NCI-H2029 (cell line): ENCODE measurements at regions not wholly inside any gene's neighbourhood (a gene's known extent, or its start where the extent isn't known, plus 50 kb on each side); places are given as distances from the start of the nearest gene placed in this dataset.
"Not testable (repeated sequence)": the region's sequence is repeated elsewhere in the genome, so short reads cannot be mapped to it uniquely, and the experiment has no call there.

ENCODE experiments used
- DNase-seq: peaks from one replicate; lab custom pipeline; 2025; lab: John Stamatoyannopoulos, UW

DNA sequence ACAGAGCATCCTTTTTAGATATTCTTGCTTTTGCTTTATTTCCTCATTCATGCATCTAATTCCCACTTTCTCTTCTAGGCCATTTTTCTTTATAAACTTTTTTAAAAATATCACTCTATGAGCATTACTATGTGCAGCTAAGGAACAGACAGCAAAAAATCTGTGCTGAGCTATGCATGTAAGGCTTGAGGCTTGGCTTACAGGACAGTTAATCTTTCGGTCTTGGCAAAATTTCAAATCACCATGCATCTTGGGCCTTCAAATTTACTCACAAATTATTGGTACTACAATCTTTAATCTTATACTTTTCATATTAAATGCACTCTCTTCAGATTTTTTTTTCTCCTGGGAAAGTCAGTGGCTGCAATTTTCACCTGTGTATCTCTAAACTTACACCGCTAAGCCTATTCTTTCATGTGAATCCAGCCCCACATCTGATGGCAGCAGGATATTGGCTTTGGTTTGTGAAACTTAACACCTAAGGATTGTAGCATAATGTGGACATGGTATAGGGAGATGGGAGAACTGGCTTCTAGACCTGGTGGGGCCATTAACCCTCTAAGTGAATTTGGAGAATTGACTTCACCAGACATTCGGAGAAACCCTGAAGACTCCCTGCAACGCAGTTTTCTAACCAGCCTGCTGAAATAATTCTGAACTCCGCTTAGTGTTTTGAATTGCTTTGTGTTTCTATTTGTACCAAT, 278.3 kb downstream of the SPRY1 start:
- DNase-seq: no peak

DNA sequence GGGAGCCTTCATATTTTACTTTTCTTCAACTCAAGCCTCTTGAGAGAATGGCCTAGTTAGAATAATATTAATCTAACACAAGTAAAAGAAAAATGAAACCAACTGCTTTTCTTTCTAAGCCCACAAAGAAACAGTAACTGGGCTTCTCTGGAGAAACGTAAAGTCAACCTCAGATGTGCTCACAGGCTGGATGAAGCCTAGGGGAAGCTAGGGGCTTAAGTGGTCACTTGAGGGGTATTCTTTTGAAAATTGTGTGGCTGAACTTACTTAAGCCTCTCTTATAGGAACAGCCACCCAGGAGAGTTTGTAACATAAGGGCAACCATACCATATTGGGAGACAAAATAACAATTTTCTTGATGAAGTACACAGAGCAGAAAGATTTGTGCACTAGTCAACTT, 279.0 kb downstream of the SPRY1 start:
- no peak for DNase-seq

DNA sequence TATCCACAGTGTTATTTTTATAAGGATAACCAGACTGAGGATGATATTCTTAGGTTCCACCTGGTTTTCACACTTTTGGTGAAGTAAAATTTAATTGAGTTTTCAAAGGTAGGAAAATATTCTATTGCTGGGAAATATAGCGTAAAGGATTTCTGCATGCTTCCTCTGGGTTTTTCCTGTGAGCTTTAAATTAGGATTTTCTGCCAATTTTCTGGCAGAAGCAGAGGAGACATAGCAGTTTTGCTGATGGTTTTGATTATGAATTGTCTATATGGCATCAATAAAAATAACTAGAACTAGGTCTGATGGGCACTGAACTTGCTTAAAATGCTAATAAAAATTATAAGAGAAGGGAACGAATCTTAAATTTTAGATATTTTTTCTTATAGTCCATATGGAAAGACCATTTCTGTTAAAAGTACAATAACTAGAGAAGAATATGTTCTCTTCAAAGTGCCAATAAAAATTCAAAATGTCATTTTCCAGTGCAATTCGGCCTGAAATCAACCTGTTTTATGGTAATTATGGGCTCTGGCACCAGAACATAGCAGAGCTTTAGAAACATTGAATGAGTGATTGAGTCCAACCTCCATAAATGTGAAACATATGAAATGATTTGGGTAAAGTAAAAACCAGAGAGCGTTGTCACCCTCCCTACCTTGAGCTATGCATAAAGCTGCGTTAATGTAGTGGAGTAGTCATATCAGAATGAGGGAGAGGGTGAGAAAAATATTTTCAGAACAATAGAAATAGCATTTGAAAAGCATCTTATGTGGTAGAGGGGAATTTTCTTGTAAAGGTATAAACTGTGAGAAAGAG, 279.7 kb downstream of the SPRY1 start:
- no peak for DNase-seq

DNA sequence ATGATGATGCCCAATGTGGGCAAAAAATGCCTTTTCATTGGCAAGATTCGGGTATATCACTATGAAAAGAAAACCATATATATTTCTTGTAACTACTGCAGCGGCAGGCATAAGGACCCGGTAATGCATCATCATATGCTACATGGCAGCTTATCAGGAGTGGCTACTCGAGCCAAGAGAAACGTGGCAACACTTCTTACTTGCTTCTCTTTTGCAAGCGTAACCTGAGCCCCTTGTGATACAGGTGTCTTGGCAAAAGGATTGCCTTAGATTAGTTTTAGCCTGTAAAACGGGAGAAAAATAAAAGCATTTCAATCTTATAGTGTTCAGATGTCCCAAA, 280.3 kb downstream of the SPRY1 start:
- DNase-seq: peak; percentile 65

DNA sequence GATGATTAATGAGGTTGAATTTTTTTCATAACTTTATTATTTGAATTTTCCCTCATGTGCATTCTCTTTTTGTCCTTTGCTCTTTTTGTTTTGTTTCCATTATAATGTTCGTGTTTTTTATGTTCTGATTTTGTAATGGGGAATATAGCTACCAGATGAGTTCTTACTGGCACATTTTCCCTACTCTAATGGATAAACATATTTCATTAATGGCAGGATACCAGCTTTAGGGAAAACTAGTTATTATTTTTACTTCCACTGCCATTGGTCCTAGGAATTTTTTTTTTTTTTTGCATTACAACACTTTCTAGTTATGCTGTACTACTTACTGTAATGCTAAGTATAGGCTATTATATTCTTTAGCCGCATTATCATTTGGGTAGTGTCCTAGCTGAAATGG, 286.3 kb downstream of the SPRY1 start:
- DNase-seq: no peak

DNA sequence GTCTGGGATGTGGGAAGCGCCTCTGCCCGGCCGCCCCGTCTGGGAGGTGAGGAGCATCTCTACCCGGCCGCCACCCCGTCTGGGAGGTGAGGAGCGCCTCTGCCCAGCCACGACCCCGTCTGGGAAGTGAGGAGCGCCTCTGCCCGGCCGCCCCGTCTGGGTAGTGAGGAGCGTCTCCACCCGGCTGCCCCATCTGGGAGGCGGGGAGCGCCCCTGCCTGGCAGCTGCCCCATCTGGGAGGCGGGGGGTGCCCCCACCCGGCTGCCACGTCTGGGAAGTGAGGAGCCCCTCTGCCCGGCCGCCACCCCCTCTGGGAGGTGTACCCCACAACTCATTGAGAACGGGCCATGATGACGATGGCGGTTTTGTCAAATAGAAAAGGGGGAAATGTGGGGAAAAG, 288.3 kb downstream of the SPRY1 start:
- DNase-seq: not testable (repeated sequence)

DNA sequence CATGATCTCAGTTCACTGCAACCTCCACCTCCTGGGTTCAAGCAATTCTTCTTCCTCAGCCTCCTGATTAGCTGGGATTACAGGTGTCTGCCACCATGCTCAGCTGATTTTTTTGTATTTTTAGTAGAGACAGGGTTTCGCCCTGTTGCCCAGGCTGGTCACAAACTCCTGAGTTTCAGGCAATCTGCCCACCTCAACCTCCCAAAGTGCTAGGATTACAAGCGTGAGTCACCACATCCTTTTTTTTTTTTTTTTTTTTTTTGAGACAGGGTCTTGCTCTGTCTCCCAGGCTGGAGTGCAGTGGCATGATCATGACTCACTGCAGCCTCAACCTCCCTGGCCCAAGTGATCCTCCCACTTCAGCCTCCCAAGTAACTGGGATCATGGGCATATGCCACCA, 298.9 kb downstream of the SPRY1 start:
- not testable (repeated sequence) for DNase-seq

DNA sequence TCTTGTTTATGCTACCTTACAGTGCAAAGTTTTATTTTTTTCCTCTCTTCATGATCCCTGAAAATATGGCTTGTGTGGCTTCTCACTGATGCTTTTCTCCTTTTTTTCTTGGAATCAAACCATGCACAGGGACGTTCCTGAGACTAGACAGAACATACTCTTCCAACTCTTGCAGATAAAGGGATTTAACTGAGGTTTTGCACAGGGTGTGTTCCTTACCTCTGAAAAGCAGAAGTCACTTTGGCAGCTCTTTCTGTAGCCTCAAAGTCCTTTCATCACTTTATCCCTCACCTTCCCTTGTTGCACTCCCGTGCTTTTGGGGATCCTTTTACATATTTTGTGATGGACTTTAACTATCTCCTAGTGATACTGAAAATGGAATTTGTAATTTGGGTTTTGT, 300.1 kb downstream of the SPRY1 start:
- no peak for DNase-seq

DNA sequence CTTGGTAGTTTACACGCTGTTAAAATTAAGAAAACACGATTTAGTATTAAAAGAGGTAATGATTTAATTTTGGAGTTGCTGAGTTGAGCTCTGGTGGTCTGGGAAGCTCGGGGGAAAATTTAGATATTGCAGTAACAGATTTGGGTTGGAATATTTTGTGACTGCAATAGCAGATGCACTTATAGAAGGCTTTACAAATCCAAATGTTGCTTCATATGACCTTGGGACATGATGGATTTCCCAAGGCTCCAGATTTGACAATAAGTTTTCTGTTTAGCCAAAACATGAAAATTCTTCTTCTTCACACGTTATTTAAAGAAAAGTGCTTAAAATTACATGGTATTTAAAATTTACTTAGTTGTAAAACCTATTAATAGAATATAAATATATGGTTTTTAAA, 302.0 kb downstream of the SPRY1 start:
- DNase-seq: no peak

DNA sequence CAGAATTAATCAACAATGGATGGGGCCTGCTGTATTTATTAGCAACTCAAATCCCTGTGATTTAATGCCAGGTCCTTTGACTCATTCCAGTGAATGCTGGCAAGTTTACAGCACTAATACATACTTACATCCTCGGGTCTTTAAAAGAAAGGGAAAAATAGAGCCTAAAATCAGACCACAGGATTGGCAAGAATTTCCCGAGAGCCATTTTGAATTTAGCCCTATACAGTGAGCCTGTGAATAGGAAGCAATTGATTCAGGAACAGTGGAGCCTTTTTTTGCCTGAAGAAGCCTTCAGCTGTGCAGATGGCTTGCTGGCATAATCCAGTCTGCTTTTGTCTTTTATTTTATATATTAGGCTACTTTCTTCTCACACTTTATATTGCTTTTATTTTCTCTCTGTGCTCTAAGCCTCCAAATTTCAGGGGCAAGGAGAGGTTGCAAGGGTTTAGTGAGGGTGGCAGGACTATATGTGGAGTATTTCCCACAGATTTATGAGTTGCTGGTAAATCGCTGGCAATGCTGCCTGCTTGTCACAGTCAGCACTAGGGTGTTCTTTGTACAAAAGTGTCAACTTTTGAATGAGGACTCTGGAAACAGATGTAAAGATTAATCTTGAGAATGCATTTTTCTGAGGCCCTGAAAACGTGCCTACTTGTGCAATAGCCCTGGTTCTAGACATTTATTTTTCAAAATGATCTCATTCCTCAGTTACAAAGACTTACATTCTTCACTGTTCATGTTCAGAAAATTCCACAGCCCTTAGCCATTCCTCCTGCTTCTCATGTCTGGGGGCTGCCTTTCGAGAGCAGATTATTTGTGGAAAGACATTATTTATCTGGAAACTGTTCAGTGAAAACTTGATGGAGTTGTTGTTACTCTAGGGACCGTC, 303.5 kb downstream of the SPRY1 start:
- DNase-seq: no peak

DNA sequence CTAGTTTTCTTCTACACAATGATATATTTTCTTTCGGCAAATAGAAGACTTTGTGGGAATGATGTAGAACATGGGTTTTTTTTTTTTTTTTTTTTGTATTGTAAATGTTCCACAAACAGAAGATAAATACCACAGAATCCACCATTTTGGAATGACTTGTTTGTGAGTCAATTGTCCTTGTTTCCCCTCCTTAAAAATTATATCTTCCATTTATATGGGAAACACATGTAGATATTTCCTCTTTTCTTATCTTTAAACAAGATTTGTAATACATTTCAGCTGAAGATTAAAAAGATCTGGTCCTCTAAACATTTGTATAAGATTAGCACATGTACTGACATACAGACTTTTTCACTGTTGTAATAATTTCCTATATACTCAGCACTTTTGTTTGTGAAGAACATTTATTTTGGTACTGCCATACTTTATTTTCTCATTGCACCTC, 304.6 kb downstream of the SPRY1 start:
- DNase-seq: no peak

DNA sequence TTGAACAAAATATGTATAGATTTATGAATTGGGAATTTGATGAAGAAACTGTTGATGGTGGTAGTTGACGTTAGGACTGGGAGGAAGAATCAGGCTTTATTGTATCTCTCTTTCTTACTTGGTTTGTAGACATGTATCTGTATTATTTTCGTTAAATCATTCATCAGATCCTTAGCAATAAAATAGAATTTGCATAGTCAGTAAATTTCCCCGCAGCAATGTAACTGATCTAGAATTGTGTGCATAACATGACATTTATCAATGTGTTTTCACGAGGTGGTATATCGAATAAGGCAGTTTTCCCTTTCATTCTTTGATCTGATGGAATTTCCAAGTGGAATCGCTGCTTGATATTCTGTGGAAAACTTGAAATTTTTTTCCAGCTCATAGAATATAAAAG, 308.8 kb downstream of the SPRY1 start:
- no peak for DNase-seq

DNA sequence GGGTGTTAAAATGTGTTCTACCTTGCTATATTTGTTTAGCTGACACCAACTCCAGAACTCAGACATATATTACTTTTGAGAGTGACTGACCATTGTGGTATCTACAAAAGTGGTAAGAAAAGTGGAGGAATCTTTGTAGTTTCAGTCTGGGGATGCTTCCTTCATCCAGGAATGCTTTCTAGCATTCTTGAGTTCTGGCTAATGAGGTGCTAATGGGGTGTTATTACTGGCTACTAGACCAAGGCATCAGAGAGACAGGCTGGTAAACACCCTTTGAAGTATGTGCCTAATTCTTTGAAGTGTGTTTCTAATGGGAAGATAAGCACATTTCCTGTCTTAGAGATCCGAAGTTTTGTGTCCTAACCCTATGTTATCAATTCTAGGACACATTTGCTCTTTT, 310.4 kb downstream of the SPRY1 start:
- DNase-seq: no peak

DNA sequence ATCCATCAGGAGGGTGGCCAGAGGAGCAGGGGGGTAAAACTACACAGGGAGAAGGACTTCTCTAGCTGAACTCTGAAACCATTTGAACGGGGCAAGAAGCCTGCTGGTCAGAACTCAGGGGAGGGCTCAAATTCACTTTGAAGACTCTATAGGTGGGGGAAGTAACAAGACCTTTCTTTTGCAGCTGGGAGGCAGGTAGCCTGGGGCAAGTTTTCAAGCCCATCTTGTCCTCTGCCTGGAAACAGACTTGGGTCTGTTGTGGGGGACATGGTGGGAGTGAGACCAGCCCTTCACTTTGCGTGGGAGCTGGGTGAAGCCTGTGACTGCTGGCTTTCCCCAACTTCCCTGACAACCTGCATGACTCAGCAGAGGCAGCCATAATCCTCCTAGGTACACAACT, 312.3 kb downstream of the SPRY1 start:
- DNase-seq: no peak

DNA sequence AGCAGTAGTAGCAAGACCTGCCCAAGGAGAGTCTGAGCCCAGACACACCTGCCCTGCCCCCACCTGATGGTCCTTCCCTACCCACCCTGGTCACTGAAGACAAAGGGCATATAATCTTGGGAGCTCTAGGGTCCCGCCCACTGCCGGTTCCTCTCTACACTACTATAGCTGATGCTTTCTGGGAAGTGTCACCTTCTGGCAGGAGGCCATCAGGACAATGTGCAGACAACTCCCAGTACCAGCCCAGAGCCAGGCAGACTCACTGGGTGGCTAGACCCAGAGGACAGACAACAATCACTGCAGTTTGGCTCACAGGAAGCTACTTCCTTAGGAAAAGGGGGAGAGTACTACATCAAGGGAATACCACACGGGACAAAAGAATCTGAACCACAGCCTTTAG, 312.7 kb downstream of the SPRY1 start:
- no peak for DNase-seq

DNA sequence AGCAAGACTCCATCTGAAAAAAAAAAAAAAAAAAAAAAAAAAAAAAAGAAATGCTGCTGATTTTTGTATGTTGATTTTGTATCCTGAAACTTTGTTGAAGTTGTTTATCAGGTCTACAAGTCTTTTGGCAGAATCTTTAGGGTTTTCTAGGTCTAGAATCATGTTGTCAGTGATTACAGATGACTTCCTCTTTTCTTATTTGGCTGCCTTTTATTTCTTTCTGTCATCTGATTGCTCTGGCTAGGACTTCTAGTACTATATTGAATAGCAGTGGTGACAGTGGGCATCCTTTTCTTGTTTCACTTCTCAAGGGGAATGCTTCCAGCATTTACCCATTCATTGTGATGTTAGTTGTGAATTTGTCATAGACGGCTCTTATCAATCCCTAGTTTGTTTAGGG, 334.4 kb downstream of the SPRY1 start:
- DNase-seq: no peak

DNA sequence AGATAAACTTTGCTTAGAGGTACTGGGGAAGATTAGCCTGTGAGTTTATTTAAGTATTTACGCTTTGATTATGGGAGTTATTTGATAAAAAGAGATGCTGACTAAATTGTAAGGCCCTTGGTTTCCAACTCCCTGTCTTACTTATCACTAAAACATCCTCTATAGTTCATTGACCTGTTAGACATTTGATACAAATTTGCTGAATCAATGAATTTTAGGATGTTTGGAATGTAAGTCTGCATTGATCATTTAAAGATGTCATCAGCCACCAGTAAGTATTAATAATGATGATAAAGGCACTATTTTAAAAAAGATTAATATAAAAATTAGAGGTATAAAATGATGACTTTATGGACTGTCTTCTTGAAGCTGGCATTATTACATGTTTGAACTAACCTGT, 340.6 kb downstream of the SPRY1 start:
- DNase-seq: no peak

DNA sequence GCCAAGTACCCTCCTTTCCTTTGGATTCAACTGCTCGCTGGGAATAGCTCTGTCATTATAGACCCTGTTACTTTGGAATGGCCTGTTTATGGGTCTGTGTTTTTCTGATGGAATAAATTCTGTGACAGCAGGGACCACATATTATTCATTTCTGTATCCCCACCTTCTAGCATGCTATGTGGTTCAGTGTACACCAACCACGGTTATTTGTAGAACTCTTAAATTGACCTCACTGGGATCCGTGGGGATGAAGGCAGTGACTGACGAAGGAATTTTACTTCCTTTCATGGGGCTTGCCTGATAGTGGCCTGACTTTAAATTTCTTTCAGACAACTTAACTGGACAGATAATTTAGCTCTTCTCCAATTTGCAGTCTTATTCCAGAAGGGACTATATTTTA, 343.2 kb downstream of the SPRY1 start:
- DNase-seq: no peak

DNA sequence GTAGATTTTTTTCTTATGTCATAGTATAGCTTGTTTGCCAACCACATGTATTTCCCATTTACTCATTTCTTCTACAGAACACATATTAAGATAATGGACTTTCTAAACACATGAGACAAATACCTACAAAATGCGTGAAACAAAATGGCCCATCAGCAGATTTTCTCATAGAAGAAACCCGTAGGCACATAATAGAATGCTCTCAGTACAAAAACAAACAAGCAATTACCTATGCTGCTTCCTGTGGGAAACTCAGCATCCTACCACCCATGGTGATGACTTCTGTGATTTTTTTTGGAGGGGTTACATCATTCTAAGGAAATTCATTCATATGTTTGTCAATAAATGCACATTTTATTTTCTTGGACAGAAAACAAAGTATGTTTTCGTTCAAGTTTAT, 343.6 kb downstream of the SPRY1 start:
- no peak for DNase-seq

DNA sequence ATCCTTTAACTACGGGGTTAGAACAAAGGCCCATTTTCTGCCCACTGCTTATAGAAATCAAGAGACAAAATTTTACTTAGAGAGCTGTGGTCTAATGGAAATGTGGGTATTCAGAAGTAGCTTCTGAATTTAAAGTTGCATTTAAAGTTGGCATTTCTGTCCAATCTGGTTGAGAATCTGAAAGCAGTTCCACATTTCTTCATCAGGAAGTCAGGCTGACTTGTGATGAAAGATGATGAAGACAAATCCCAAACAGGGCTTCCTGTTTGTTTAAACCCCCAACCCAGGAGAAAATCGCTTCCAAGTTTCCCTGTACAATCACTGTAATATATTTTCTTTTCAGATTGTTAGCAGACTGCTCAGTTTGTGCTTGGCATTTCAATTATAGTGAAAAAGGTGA, 345.3 kb downstream of the SPRY1 start:
- DNase-seq: no peak

DNA sequence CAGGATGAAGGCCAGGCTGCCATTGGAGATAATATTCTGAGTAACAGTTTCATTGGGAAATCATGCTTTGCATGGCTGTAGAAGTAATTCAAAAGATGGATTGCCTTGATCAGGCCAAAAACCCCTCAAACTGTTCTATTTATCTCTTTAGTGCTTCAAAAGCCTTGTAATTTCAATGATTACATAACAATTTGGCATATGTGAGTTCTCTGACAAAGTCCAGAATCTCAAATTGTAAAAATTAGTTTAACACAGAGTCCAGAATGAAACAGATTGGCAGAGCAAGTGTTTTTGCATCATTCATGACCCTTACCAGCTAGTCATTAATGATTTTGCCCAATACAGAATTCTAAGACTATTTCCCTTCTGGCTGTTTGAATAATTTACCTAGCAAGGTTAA, 347.3 kb downstream of the SPRY1 start:
- no peak for DNase-seq

DNA sequence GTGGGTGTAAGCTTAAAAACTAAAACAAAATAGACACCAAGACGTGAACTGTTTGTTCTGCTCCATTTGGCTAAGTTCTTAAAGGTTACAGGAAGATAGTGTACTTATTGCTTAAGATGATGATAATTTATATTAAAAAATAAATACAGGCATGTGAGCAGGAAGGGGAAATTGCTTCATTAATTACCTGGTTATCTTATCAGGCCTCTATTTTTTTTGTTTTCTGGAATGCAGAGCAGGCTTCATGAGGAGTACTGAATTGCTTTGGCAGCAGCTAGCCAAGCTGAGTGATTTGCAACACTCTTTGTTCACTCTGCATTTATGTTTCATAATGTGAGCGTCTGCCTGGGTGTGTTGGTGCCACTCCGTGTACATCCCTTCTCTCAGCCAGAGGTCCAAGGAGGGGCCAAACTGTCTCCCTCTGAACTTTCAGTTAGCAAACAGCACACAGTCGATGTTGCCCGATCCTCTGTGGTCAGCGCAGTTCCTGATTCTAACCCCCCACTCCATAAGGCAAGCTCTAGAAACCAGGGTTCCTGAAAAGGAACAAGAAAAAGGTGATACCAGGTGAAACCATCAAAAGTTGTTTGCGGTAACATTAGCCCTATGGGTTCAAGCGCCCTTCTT, 348.2 kb downstream of the SPRY1 start:
- DNase-seq: no peak
